HG03095 (cell line): ENCODE measurements at regions not wholly inside any gene's neighbourhood (a gene's known extent, or its start where the extent isn't known, plus 50 kb on each side); places are given as distances from the start of the nearest gene placed in this dataset.

Source experiments
- ATAC-seq: cut with Tn5 transposase; IDR thresholded peaks from one replicate; pipeline ENCODE4 v1.9.1; 2021; ENCODE audit warnings: moderate library complexity; ENCODE audit not compliant: unreplicated experiment

- ATAC-seq = no peak
Observed at GRCh38 chr18:11553098-11553940, 56.1 kb upstream of the SLC35G4 start.

- ATAC-seq = no peak
Observed at GRCh38 chr18:11548916-11549551, 60.4 kb upstream of the SLC35G4 start.

GRCh38 chr18:11548396-11548795 lies 61.0 kb upstream of the SLC35G4 start:
- ATAC-seq = no peak

- no peak for ATAC-seq
Observed at GRCh38 chr18:11544060-11544633, 65.2 kb upstream of the SLC35G4 start.

GRCh38 chr18:11541179-11541578 lies 68.2 kb upstream of the SLC35G4 start:
- no peak for ATAC-seq

GRCh38 chr18:11533942-11534496 lies 75.4 kb upstream of the SLC35G4 start:
- ATAC-seq = no peak

GRCh38 chr18:11533513-11533890 lies 75.9 kb upstream of the SLC35G4 start:
- no peak for ATAC-seq

GRCh38 chr18:11532758-11533512 lies 76.5 kb upstream of the SLC35G4 start:
- no peak for ATAC-seq

- ATAC-seq = no peak
Observed at GRCh38 chr18:11529081-11529480, 80.3 kb upstream of the SLC35G4 start.

GRCh38 chr18:11526675-11527074 lies 82.7 kb upstream of the SLC35G4 start:
- no peak for ATAC-seq

GRCh38 chr18:11523804-11524203 lies 85.6 kb upstream of the SLC35G4 start:
- no peak for ATAC-seq

- ATAC-seq = no peak
Observed at GRCh38 chr18:11522992-11523391, 86.4 kb upstream of the SLC35G4 start.

- ATAC-seq = no peak
Observed at GRCh38 chr18:11521853-11522252, 87.5 kb upstream of the SLC35G4 start.

- ATAC-seq = no peak
Observed at GRCh38 chr18:11520536-11520935, 88.9 kb upstream of the SLC35G4 start.

GRCh38 chr18:11518788-11519685 lies 90.4 kb upstream of the SLC35G4 start:
- ATAC-seq = peak; percentile 79

- ATAC-seq = no peak
Observed at GRCh38 chr18:11517704-11518103, 91.7 kb upstream of the SLC35G4 start.

- no peak for ATAC-seq
Observed at GRCh38 chr18:11516751-11517503, 92.5 kb upstream of the SLC35G4 start.

GRCh38 chr18:11514267-11514666 lies 95.1 kb upstream of the SLC35G4 start:
- ATAC-seq = no peak
